SHP77 (cell line): ENCODE measurements at regions not wholly inside any gene's neighbourhood (a gene's known extent, or its start where the extent isn't known, plus 50 kb on each side); places are given as distances from the start of the nearest gene placed in this dataset.

Experiments used
- DNase-seq, 2 experiments: peaks; one replicate each; lab custom pipeline; 2025; lab: John Stamatoyannopoulos, UW

GRCh38 chr2:16615687-16616615 lies 49.7 kb downstream of the CYRIA start:
- no peak for DNase-seq

- no peak for DNase-seq
These were observed 50.4 kb downstream of the CYRIA start for GRCh38 chr2:16615246-16615645.

DNA sequence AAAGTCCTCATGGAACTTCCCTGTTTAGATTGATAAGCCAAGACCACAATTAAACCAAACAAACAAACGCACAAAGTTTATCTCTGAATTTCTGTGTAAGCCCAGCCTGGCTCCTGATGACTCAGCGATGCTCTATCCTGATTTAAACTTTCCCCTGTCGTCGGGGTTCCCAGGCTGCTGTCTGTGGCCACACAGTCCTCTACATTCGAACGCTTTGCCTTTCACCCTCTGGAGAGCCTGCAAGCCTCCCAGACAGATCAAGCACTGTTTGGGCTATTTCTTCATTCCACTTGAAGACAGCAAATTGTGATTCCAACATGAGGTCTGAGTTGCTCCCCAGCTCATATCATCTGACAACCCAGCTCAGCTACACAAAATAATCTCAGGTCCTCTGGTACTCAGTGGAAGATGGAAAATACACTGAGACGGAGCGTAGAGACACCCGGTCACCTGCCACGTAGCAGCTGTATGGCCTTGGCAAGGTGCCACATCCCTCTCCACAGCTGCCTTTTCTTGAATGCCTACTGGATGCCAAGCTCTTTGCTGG lies 51.2 kb downstream of the CYRIA start:
- DNase-seq = peak; percentile 39 to 68

DNA sequence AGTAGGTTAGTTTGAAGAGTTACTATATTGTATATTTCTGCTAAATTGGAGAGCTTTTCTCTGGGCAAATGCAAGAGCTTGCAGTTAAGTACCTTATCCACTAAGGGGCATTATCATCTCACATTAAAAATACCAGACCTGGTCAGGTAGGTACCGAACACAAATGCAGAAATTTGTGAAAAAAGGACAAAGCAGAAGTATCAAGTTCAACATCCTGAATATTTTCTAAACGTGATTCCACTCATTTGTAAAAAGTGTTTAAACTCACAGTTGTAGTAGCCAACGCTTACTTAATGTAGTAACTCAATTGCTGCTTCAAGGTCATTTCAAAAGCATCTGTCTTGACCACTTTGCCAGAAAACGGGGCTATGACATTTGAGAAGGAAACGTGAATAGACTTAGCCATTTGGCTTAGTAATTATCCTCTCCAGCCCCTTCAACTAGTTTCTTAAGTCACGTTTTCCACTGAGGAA lies 52.1 kb downstream of the CYRIA start:
- DNase-seq = peak; percentile 5 to 13

DNA sequence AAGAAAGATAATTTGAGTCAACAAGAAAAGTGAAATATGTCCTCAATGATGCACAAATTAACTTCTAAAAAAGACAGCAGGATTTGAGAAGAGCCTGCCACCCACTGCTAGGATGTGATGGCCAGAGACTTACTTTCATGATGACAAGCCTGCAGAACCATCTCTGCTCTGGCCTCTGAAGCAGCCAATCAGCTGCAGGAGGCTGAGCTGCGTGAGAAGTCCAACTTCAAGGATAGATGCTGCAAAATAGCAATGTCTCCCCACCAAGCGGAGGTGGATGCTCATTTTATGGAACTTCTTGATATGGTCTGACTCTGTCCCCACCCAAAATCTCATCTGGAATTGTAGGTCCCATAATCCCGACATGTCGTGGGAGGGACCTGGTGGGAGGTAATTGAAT lies 53.1 kb downstream of the CYRIA start:
- no peak for DNase-seq

- no peak for DNase-seq
These were observed 55.8 kb downstream of the CYRIA start for GRCh38 chr2:16609786-16610185.

DNA sequence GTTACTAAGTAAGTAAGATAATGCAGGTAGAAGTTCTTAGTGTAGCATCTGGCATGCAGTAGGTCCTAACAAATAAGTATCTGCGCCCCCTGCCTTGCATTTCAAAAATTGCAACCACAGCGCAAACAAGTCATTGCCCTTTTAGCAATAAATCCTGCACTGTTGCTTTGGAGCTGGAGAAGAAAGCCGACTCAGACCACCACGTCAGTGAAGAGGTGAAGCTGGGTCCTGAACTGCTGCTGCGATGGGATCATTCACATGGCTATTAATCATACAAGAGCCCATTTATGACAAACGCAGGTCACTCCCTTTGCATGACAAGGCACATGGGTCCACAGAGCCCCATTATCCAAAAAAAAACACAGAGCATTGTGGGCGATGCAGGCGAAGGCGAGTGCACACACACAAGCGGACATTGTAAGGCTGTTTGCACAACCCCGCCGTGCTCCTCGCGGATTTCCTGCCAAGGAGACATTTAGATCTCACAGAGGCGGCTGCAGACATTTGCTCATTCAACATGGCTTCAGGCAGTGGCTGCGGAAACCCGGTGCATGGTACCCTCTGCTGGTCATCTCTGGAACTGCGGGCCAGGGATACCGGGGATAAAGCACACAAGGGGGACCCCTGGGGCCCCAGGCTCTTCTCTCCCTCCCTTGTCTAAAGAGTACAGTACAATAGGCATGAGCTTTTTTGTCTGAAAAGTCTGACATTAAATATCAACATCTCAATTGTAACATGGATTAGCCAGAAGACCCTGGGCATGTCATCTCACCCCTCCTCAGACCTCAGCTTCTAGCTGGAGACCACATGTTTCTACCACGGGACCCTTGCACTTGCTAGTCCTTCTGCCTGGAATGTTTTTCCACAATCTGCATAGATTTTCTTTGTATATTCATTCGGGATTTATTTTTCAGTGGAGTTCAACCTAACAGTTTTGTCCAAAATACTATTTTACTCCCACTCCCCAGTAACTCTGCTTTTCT lies 56.7 kb downstream of the CYRIA start:
- DNase-seq = peak; percentile 27 to 55

DNA sequence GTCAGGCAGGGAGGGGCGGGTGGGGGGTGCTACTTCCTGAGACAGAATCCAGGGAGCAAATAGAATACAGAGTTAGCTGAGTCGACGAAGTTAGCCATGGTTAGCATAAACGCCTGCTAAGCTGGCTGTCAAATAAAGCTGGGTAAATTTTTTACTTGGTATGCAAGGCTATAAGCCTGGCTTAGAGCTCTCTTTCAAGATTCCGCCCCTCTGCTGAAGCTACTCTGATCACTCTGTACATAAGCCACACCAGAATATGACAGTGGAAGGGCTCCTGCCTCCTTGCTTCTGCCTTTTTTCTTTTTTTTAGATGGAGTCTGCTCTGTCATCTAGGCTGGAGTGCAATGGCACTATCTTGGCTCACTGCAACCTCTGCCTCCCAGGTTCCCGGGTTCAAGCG lies 58.3 kb downstream of the CYRIA start:
- DNase-seq = no peak

DNA sequence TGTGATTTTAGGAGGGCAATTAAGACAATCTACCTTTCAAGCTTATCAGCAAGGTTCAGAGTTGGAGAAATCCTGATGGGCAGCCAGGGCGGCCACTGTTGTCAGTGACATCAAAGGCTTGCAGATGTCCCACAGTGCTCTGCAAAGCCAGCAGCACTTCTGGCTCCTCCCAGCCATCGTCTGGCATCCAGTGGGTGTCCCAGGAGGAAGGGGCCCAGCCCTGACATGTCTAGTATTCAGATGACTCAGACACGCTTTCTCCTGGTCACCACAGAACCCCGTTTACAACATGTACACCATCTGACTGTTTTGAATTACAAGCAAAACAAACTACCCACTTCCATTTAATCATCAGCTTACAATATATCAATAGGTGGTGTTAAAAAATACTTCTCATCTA lies 61.4 kb downstream of the CYRIA start:
- DNase-seq = no peak

GRCh38 chr2:16591370-16591933 lies 74.2 kb downstream of the CYRIA start:
- DNase-seq = no peak

GRCh38 chr2:16589465-16589864 lies 76.2 kb downstream of the CYRIA start:
- DNase-seq = no peak

DNA sequence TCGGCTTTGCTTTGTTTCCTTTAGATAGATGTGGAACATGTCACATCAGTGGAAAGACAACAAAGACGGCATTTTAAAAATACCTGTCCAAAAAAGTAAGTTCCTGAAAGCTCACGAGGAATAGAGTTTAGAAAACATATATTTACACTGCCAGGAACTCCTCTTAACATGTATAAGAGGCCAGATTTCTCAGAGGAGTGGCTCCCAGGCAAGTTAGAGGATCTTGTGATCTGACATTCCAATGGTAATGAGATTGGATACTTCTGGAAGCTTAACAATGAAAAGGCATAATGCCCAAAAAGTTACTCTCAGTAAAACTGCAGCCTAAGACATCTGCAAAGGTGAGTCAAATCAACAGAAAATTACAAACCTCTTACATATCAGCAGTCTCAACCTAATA lies 77.1 kb downstream of the CYRIA start:
- DNase-seq = no peak

DNA sequence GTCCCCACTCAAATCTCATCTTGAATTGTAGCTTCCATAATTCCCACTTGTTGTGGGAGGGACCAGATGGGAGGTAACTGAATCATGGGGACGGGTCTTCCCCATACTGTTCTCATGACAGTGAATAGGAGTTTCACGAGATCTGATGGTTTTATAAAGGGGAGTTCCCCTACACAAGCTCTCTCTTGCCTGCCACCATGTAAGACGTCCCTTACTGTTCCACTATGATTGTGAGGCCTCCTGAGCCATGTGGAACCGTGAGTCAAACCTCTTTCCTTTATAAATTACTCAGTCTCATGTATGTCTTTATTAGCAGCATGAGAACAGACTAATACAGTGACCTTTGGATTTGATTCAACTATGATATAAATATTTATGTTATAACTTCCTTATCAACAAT lies 78.0 kb downstream of the CYRIA start:
- no peak for DNase-seq

DNA sequence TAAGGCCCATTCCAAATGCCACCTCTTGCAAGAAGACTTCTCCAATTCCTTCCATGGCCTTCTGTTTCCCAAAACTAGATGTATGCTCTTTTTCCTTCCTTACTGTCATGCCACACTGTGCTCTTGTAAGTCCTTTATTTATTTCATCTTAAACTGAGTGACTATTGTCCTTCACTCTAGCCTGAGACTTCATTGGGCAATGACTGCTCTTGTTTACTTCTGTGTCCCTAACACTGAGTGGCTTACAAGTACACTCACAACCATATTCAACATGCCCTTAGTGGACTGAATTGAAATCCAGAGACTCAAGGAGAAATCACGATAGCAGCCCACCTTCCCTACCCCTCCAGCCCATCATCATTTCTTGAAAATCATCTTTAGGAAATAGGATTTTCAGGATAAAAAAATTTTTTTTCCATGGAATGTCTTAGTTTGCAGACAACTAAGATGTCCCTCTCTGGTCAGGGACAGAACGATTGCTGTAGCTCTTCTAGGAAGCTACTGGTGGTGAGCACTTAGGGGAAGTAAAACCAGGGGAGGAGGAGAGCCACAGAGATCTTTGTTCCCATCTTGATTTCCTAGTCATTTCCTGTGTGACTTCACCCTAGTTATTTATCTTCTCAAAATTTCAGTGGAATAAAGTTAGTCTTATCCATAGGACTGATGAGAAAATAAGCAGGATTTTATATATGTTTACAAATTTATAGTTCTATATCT lies 80.7 kb downstream of the CYRIA start:
- DNase-seq = no peak

- DNase-seq = no peak
These were observed 81.5 kb downstream of the CYRIA start for GRCh38 chr2:16584084-16584483.

DNA sequence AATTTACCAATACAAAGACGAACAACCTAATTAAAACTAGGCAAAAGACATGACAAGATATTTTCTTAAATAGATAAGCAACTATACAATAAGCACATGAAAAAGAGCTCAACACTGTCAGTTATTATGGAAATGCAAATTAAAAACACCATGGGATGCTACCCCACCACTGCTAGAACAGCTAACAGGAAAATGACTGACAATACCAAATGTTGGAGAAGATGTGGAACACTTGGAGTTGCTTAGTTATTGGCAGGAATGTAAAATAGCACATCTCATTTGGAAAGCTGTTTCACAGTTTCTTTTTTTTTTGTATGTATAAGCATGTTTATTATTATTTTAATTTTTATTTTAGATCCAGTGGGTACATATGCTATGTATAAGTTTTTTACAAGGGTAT lies 84.4 kb downstream of the CYRIA start:
- no peak for DNase-seq

DNA sequence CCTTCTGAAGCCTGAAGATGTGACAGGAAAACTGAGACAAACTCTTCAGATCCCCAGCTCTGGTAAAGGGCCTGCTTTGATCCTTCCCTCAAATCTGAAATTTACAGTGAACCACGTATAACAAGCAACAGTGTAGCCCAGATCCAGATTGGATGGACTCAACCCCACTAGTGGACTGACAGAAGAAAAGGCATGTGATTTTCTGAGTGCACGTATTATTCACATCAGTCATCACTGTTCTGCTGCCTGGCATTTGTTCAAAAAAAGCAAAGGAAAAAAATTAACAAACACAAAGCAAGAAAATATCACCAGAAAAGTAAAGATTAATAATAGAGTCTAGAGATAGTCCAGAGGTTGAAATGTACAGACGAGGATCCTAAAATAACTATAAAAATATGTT lies 87.6 kb downstream of the CYRIA start:
- DNase-seq = no peak

- DNase-seq = no peak
These were observed 95.1 kb downstream of the CYRIA start for GRCh38 chr2:16570516-16570915.

DNA sequence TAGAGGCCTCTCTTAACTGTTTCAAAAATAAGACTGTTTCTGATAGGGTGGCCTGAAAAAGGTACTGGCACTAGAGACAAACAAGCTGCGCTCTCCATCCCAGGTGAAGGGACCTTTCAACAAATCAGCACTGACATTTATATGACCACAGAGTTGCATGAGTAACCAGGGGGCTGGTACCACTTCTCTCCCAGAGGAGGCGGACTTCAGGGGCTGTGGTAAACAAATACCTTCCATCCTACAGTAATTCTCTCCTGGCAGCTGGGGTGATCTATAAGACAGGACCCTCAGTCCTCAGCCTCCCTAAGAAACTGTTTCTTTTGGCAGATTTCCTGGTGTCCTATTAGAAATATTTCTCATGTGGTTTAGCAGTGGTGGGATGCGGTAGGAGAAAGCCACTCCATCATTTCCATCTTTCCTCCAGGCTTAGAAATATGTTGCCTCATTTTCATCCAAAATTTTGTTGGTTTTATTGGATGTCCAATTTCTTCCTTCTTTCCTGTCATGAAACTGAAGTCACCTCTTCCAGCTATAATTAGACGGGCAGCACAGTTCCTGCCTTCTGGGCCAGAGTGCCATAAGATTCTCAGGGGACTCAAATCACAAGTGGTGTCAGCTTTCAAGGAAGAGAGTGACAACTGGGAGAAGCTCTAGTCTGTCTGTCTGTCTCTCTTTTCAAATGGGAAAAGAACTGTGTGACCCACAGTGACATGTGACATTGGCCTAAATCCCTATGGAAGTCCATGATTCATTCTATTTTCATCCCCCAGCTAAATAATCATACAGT lies 96.4 kb downstream of the CYRIA start:
- no peak for DNase-seq

DNA sequence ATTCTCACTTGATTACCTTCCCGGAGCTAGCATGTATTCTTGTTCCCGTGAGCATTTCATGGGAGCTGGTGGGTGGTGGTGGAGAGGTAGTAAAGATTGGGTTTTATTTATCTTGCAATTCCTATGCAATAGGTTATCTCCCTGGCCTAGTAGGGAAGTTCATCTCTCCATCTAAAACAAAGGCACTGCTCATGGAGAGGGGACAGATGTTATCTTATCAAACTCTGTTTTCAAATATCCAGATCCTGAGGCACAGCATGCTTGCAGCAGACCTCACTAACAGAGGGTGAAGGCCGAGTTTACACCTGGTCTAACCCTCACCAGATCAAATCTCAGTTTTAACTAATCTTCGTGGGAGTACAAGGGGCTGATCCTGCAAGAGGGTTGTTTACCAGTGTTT lies 98.9 kb downstream of the CYRIA start:
- no peak for DNase-seq

DNA sequence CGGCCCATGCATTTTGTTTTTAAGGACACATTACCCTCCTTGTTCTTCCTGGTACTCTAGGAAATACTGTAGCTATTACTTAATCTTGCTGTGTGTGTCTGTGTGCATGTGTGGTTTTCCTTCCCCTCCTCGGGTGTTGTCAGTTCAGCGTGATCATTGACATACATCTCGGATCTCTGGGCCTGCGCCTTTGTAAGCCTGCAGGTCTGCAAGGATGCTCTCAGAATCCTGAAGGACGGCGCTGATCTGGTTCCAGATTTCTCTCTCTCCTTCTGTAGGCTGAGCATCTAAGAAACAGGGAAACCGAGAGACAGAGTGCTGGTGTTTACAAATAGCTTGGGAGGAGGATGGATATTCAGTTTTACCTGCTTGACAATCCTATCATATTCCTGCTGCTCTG lies 100.2 kb downstream of the CYRIA start:
- no peak for DNase-seq
